ENCODE measurements at regions not wholly inside any gene's neighbourhood (a gene's known extent, or its start where the extent isn't known, plus 50 kb on each side); places are given as distances from the start of the nearest gene placed in this dataset.

GRCh38 chr16:60077861-60078260 is 1343.7 kb upstream of the GOT2 start:
- no peak for DNase-seq (ENCODE audit: low spot score in 2 of 2)
- no peaks in the 10 kb centered on the region for H3K9me3 ChIP-seq
- no peak overlapping the region for H3K4me3 ChIP-seq
- intact Hi-C loops (cut with DNase I): no loop called here
- H3K27ac ChIP-seq: no peak overlapping the region
- no peak for TF ChIP-seq CTCF (IDR thresholded peaks at IDR 0.05)
- H3K27me3 ChIP-seq: no peaks in the 10 kb centered on the region
- no peaks in the 10 kb centered on the region for H3K36me3 ChIP-seq
- no peaks in the 10 kb centered on the region for H3K4me1 ChIP-seq

GRCh38 chr16:60074378-60074777 is 1340.3 kb upstream of the GOT2 start:
- intact Hi-C loops (cut with DNase I): no loop called here
- DNase-seq (ENCODE audit: low spot score in 2 of 2): no peak
- Histone ChIP-seq H3K36me3 (no peaks in the 10 kb centered on the region), H3K9me3 (no peaks in the 10 kb centered on the region), H3K4me3 (no peak overlapping the region), H3K27ac (no peak overlapping the region), H3K27me3 (no peaks in the 10 kb centered on the region), H3K4me1 (no peaks in the 10 kb centered on the region)
- no peak for TF ChIP-seq CTCF (IDR thresholded peaks at IDR 0.05)

- Histone ChIP-seq H3K36me3 (no peaks in the 10 kb centered on the region), H3K4me1 (no peaks in the 10 kb centered on the region), H3K27ac (no peak overlapping the region), H3K9me3 (no peaks in the 10 kb centered on the region), H3K4me3 (no peak overlapping the region), H3K27me3 (no peaks in the 10 kb centered on the region)
- intact Hi-C loops (cut with DNase I): no loop called here
- TF ChIP-seq CTCF (IDR thresholded peaks at IDR 0.05): no peak
- no peak for DNase-seq (ENCODE audit: low spot score in 2 of 2)
Measured at GRCh38 chr16:60073376-60073775, 1339.3 kb upstream of the GOT2 start.

GRCh38 chr16:60064026-60064425 is 1329.9 kb upstream of the GOT2 start:
- intact Hi-C loops (cut with DNase I): no loop called here
- Histone ChIP-seq H3K4me3 (no peak overlapping the region), H3K4me1 (no peaks in the 10 kb centered on the region), H3K27ac (no peak overlapping the region), H3K27me3 (no peaks in the 10 kb centered on the region), H3K9me3 (no peaks in the 10 kb centered on the region), H3K36me3 (no peaks in the 10 kb centered on the region)
- DNase-seq (ENCODE audit: low spot score in 2 of 2): no peak
- TF ChIP-seq CTCF (IDR thresholded peaks at IDR 0.05): no peak

- Histone ChIP-seq H3K27me3 (no peaks in the 10 kb centered on the region), H3K4me3 (no peak overlapping the region), H3K27ac (no peak overlapping the region), H3K9me3 (no peaks in the 10 kb centered on the region), H3K36me3 (no peaks in the 10 kb centered on the region), H3K4me1 (no peaks in the 10 kb centered on the region)
- no peak for TF ChIP-seq CTCF (IDR thresholded peaks at IDR 0.05)
- no peak for DNase-seq (ENCODE audit: low spot score in 2 of 2)
- intact Hi-C loops (cut with DNase I): no loop called here
Measured at GRCh38 chr16:60061396-60061795, 1327.3 kb upstream of the GOT2 start.

- intact Hi-C loops (cut with DNase I): no loop called here
- Histone ChIP-seq H3K27me3 (no peaks in the 10 kb centered on the region), H3K27ac (no peak overlapping the region), H3K36me3 (no peaks in the 10 kb centered on the region), H3K4me1 (no peaks in the 10 kb centered on the region), H3K9me3 (no peaks in the 10 kb centered on the region), H3K4me3 (no peak overlapping the region)
- DNase-seq (ENCODE audit: low spot score in 2 of 2): no peak
- TF ChIP-seq CTCF (IDR thresholded peaks at IDR 0.05): no peak
Measured at GRCh38 chr16:60060731-60061130, 1326.6 kb upstream of the GOT2 start.
